Thymus (tissue), 11 donors: ENCODE measurements at regions not wholly inside any gene's neighbourhood (a gene's known extent, or its start where the extent isn't known, plus 50 kb on each side); places are given as distances from the start of the nearest gene placed in this dataset.

Source experiments
- DNase-seq, 9 donors: peaks; one replicate each; pipeline ENCODE4 v3.0.0-alpha.2; 2013; ENCODE audit warnings: low spot score in 9 of 9, low read depth in 6 of 9, missing footprints in 1 of 9
- H3K27ac ChIP-seq, 2 donors: one replicate each; pipeline ENCODE4 v1.5.1; 2013; ENCODE audit warnings: control low read depth in 1 of 2, low read depth in 1 of 2, low read length in 1 of 2, mild to moderate bottlenecking in 1 of 2, moderate library complexity in 1 of 2
- H3K27me3 ChIP-seq, 2 donors: one replicate each; pipeline ENCODE4 v1.5.1; 2013; ENCODE audit warnings: low read length in 1 of 2; ENCODE audit not compliant: control insufficient read depth in 2 of 2, insufficient read depth in 1 of 2
- H3K36me3 ChIP-seq, 2 donors: one replicate each; pipeline ENCODE4 v1.5.1; 2013; ENCODE audit warnings: low read length in 1 of 2, mild to moderate bottlenecking in 1 of 2, moderate library complexity in 1 of 2; ENCODE audit not compliant: control insufficient read depth in 2 of 2, insufficient read depth in 2 of 2
- H3K4me1 ChIP-seq, 2 donors: one replicate each; pipeline ENCODE4 v1.5.1; 2013; ENCODE audit warnings: low read length in 2 of 2; ENCODE audit not compliant: control insufficient read depth in 2 of 2, insufficient read depth in 2 of 2
- H3K4me3 ChIP-seq, 2 donors: one replicate each; pipeline ENCODE4 v1.5.1; 2013; ENCODE audit warnings: low read length in 2 of 2, control low read depth in 1 of 2, mild to moderate bottlenecking in 1 of 2
- H3K9me3 ChIP-seq, 2 donors: one replicate each; pipeline ENCODE4 v1.5.1; 2013; ENCODE audit warnings: low read length in 1 of 2, mild to moderate bottlenecking in 1 of 2; ENCODE audit not compliant: control insufficient read depth in 2 of 2, insufficient read depth in 1 of 2
- WGBS: extraction: QIAGEN DNeasy Blood & Tissue Kit; methylation state at CpG from one replicate; pipeline ENCODE4 v1.1.7; 2013; 5-methylcytosine and 5-hydroxymethylcytosine counted together
- donor health status: healthy.

- Histone ChIP-seq H3K27me3 (no peaks in the 10 kb centered on the region), H3K9me3 (no peaks in the 10 kb centered on the region), H3K4me3 (no peak overlapping the region), H3K27ac (no peak overlapping the region), H3K36me3 (no peaks in the 10 kb centered on the region), H3K4me1 (no peaks in the 10 kb centered on the region)
- WGBS = 89% methylated on average over 3 of the region's 3 CpGs
- no peak for DNase-seq
Measured at GRCh38 chr3:74415731-74416130, 198.7 kb downstream of the CNTN3 start.

GRCh38 chr3:74413547-74414241 is 200.8 kb downstream of the CNTN3 start:
- Histone ChIP-seq H3K4me1 (no peaks in the 10 kb centered on the region), H3K4me3 (no peak overlapping the region), H3K27ac (no peak overlapping the region), H3K36me3 (no peaks in the 10 kb centered on the region), H3K9me3 (no peaks in the 10 kb centered on the region), H3K27me3 (no peaks in the 10 kb centered on the region)
- WGBS = 84% methylated on average over 3 of the region's 3 CpGs
- no peak for DNase-seq

GRCh38 chr3:74410276-74410941 is 204.1 kb downstream of the CNTN3 start:
- H3K4me3 ChIP-seq = no peak overlapping the region
- no peaks in the 10 kb centered on the region for H3K27me3 ChIP-seq
- WGBS = 90% methylated on average over 2 of the region's 2 CpGs
- DNase-seq = no peak
- H3K9me3 ChIP-seq = no peaks in the 10 kb centered on the region
- H3K36me3 ChIP-seq = no peaks in the 10 kb centered on the region
- no peaks in the 10 kb centered on the region for H3K4me1 ChIP-seq
- H3K27ac ChIP-seq = no peak overlapping the region

- Histone ChIP-seq H3K4me1 (no peaks in the 10 kb centered on the region), H3K27ac (no peak overlapping the region), H3K9me3 (no peaks in the 10 kb centered on the region), H3K27me3 (no peaks in the 10 kb centered on the region), H3K36me3 (no peaks in the 10 kb centered on the region), H3K4me3 (no peak overlapping the region)
- DNase-seq = no peak
Measured at GRCh38 chr3:74409066-74409465, 205.4 kb downstream of the CNTN3 start.

GRCh38 chr3:74403307-74403706 is 211.2 kb downstream of the CNTN3 start:
- no peaks in the 10 kb centered on the region for H3K4me1 ChIP-seq
- no peak overlapping the region for H3K27ac ChIP-seq
- H3K4me3 ChIP-seq = no peak overlapping the region
- H3K9me3 ChIP-seq = no peaks in the 10 kb centered on the region
- WGBS = 78% methylated on average over 2 of the region's 2 CpGs
- no peaks in the 10 kb centered on the region for H3K27me3 ChIP-seq
- no peaks in the 10 kb centered on the region for H3K36me3 ChIP-seq
- no peak for DNase-seq

GRCh38 chr3:74402821-74403220 is 211.6 kb downstream of the CNTN3 start:
- 89% methylated on average over 3 of the region's 3 CpGs for WGBS
- Histone ChIP-seq H3K4me1 (no peaks in the 10 kb centered on the region), H3K36me3 (no peaks in the 10 kb centered on the region), H3K9me3 (no peaks in the 10 kb centered on the region), H3K27ac (no peak overlapping the region), H3K27me3 (no peaks in the 10 kb centered on the region), H3K4me3 (no peak overlapping the region)
- no peak for DNase-seq

- H3K36me3 ChIP-seq = no peaks in the 10 kb centered on the region
- H3K27ac ChIP-seq = no peak overlapping the region
- H3K9me3 ChIP-seq = no peaks in the 10 kb centered on the region
- 74% methylated on average over 3 of the region's 3 CpGs for WGBS
- DNase-seq = no peak
- no peaks in the 10 kb centered on the region for H3K4me1 ChIP-seq
- no peak overlapping the region for H3K4me3 ChIP-seq
- H3K27me3 ChIP-seq = no peaks in the 10 kb centered on the region
Measured at GRCh38 chr3:74393426-74393825, 221.0 kb downstream of the CNTN3 start.

GRCh38 chr3:74390121-74390877 is 224.2 kb downstream of the CNTN3 start:
- Histone ChIP-seq H3K27me3 (no peaks in the 10 kb centered on the region), H3K4me1 (no peaks in the 10 kb centered on the region), H3K36me3 (no peaks in the 10 kb centered on the region), H3K27ac (no peak overlapping the region), H3K4me3 (no peak overlapping the region), H3K9me3 (no peaks in the 10 kb centered on the region)
- 76% methylated on average over 4 of the region's 4 CpGs for WGBS
- DNase-seq = no peak

- Histone ChIP-seq H3K36me3 (no peaks in the 10 kb centered on the region), H3K4me3 (no peak overlapping the region), H3K4me1 (no peaks in the 10 kb centered on the region), H3K27me3 (no peaks in the 10 kb centered on the region), H3K9me3 (no peaks in the 10 kb centered on the region), H3K27ac (no peak overlapping the region)
- DNase-seq = no peak
- 89% methylated on average over 2 of the region's 2 CpGs for WGBS
Measured at GRCh38 chr3:74387111-74387735, 227.2 kb downstream of the CNTN3 start.
